Vagina (tissue), 2 donors: ENCODE measurements at regions not wholly inside any gene's neighbourhood (a gene's known extent, or its start where the extent isn't known, plus 50 kb on each side); places are given as distances from the start of the nearest gene placed in this dataset.

Experiments
- POLR2AphosphoS5 ChIP-seq, 2 donors: sonication (generic); formaldehyde crosslinking; IDR thresholded peaks; one replicate each; pipeline ENCODE4 v1.9.0; 2017; ENCODE audit warnings: antibody characterized with exemption in 2 of 2, mild to moderate bottlenecking in 2 of 2, low read depth in 1 of 2; ENCODE audit not compliant: insufficient read depth in 1 of 2
- TF ChIP-seq, protein P1 (sequence below), 3 experiments: fragments of 450-650 bp in 2 of 3; fragments of 200-600 bp in 1 of 3; sonication (generic) in 1 of 3; IDR thresholded peaks; one replicate each; pipeline ENCODE4 v1.5.1; 2017 to 2019; ENCODE audit warnings: antibody characterized with exemption in 3 of 3, mild to moderate bottlenecking in 2 of 3, moderate library complexity in 2 of 3

DNA sequence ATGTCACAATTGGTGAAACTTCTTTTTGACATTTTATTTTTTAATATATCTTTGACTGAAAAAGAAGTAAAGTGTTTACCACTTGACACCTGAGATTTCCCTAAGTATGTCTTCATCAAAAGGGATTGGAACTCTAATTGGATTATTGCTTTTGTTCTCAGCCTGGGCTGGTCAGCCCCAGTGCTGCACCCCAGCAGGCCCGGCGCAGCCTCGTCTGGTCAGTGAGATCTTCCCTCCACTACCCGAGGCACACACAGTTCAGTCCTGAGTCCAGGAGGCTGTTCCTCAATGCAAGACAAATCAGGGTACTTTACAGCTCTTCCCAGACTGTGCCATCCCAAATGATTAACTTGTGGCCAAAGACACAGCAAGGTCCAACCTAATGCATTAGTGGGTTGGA lies 146.9 kb upstream of the SEMA6D start:
- TF ChIP-seq, protein P1, sequence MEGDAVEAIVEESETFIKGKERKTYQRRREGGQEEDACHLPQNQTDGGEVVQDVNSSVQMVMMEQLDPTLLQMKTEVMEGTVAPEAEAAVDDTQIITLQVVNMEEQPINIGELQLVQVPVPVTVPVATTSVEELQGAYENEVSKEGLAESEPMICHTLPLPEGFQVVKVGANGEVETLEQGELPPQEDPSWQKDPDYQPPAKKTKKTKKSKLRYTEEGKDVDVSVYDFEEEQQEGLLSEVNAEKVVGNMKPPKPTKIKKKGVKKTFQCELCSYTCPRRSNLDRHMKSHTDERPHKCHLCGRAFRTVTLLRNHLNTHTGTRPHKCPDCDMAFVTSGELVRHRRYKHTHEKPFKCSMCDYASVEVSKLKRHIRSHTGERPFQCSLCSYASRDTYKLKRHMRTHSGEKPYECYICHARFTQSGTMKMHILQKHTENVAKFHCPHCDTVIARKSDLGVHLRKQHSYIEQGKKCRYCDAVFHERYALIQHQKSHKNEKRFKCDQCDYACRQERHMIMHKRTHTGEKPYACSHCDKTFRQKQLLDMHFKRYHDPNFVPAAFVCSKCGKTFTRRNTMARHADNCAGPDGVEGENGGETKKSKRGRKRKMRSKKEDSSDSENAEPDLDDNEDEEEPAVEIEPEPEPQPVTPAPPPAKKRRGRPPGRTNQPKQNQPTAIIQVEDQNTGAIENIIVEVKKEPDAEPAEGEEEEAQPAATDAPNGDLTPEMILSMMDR (IDR thresholded peaks at IDR 0.05) = no peak
- no peak for TF ChIP-seq POLR2AphosphoS5 (IDR thresholded peaks at IDR 0.05; ENCODE audit: insufficient read depth in 1 of 2, low read depth in 1 of 2)
